GM23338 (cell line): ENCODE measurements at regions not wholly inside any gene's neighbourhood (a gene's known extent, or its start where the extent isn't known, plus 50 kb on each side); places are given as distances from the start of the nearest gene placed in this dataset.

Experiments
- CREB1 ChIP-seq: fragments of 250-450 bp; sonication (Bioruptor Pico); IDR thresholded peaks from 2 replicates; pipeline ENCODE4 v1.5.0; 2020; ENCODE audit warnings: low read depth, mild to moderate bottlenecking, moderate library complexity
- EZH2 ChIP-seq: fragments of 200-600 bp; sonication (generic); IDR thresholded peaks from one replicate; pipeline ENCODE4 v1.8.0; 2017; ENCODE audit warnings: antibody characterized with exemption, mild to moderate bottlenecking, low read depth; ENCODE audit not compliant: unreplicated experiment
- EZH2phosphoT487 ChIP-seq: fragments of 200-600 bp; sonication (generic); IDR thresholded peaks from one replicate; pipeline ENCODE4 v1.8.1; 2018; ENCODE audit warnings: antibody characterized with exemption; ENCODE audit not compliant: unreplicated experiment
- JUNB ChIP-seq: IDR thresholded peaks from one replicate; pipeline ENCODE4 v1.6.1; 2016; ENCODE audit warnings: antibody characterized with exemption; ENCODE audit not compliant: unreplicated experiment
- NANOG ChIP-seq: IDR thresholded peaks from 2 replicates; pipeline ENCODE4 v1.6.1; 2016; ENCODE audit warnings: antibody characterized with exemption, borderline replicate concordance
- POLR2AphosphoS5 ChIP-seq: IDR thresholded peaks from 2 replicates; pipeline ENCODE4 v1.6.1; 2016; ENCODE audit warnings: antibody characterized with exemption, low read depth
- ZNF114 ChIP-seq: fragments of 250-450 bp; sonication (Bioruptor Pico); IDR thresholded peaks from 2 replicates; pipeline ENCODE4 v1.5.0; 2020; ENCODE audit warnings: mild to moderate bottlenecking, moderate library complexity
- ZNF331 ChIP-seq: fragments of 250-450 bp; sonication (Bioruptor Pico); IDR thresholded peaks from 2 replicates; pipeline ENCODE4 v1.5.0; 2020; ENCODE audit warnings: low read depth, mild to moderate bottlenecking, moderate library complexity
- TF ChIP-seq, protein P1 (sequence below), 2 experiments: fragments of 200-600 bp in 1 of 2; sonication (generic) in 1 of 2; conservative IDR thresholded peaks; 2 replicates each; pipeline versions ENCODE4 v1.5.1 to v1.6.1; 2016 to 2017; ENCODE audit warnings: antibody characterized with exemption in 2 of 2, low read depth in 2 of 2, mild to moderate bottlenecking in 2 of 2, moderate library complexity in 1 of 2
- TF ChIP-seq, protein P2 (sequence below): IDR thresholded peaks from one replicate; pipeline ENCODE4 v1.6.1; 2018; ENCODE audit warnings: antibody characterized with exemption; ENCODE audit not compliant: unreplicated experiment

DNA sequence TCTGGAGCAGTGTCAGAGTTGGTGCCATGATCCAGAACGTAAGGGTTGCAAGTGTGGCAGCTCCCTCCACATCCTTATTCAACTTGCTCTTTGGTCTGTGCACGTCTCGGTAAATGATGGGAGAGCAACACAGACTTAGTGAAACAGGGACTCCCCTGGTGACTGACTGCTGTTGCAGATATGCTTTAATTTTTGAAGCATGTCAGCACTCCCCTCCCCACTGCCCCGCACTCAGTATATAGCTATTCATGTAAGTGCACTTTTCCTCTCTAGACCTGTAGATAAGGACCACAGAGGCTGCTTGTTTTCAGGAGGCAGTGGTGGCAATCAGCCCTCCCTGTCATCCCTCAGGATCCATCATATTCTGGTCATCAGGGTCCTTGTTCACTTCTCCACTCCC lies 470.9 kb downstream of the IRS2 start:
- TF ChIP-seq POLR2AphosphoS5 = no peak
- TF ChIP-seq, protein P1, sequence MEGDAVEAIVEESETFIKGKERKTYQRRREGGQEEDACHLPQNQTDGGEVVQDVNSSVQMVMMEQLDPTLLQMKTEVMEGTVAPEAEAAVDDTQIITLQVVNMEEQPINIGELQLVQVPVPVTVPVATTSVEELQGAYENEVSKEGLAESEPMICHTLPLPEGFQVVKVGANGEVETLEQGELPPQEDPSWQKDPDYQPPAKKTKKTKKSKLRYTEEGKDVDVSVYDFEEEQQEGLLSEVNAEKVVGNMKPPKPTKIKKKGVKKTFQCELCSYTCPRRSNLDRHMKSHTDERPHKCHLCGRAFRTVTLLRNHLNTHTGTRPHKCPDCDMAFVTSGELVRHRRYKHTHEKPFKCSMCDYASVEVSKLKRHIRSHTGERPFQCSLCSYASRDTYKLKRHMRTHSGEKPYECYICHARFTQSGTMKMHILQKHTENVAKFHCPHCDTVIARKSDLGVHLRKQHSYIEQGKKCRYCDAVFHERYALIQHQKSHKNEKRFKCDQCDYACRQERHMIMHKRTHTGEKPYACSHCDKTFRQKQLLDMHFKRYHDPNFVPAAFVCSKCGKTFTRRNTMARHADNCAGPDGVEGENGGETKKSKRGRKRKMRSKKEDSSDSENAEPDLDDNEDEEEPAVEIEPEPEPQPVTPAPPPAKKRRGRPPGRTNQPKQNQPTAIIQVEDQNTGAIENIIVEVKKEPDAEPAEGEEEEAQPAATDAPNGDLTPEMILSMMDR (conservative IDR thresholded peaks at IDR 0.05; ENCODE audit: low read depth in 2 of 2) = no peak
- TF ChIP-seq, protein P2, sequence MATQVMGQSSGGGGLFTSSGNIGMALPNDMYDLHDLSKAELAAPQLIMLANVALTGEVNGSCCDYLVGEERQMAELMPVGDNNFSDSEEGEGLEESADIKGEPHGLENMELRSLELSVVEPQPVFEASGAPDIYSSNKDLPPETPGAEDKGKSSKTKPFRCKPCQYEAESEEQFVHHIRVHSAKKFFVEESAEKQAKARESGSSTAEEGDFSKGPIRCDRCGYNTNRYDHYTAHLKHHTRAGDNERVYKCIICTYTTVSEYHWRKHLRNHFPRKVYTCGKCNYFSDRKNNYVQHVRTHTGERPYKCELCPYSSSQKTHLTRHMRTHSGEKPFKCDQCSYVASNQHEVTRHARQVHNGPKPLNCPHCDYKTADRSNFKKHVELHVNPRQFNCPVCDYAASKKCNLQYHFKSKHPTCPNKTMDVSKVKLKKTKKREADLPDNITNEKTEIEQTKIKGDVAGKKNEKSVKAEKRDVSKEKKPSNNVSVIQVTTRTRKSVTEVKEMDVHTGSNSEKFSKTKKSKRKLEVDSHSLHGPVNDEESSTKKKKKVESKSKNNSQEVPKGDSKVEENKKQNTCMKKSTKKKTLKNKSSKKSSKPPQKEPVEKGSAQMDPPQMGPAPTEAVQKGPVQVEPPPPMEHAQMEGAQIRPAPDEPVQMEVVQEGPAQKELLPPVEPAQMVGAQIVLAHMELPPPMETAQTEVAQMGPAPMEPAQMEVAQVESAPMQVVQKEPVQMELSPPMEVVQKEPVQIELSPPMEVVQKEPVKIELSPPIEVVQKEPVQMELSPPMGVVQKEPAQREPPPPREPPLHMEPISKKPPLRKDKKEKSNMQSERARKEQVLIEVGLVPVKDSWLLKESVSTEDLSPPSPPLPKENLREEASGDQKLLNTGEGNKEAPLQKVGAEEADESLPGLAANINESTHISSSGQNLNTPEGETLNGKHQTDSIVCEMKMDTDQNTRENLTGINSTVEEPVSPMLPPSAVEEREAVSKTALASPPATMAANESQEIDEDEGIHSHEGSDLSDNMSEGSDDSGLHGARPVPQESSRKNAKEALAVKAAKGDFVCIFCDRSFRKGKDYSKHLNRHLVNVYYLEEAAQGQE = no peak
- TF ChIP-seq JUNB = no peak
- TF ChIP-seq EZH2phosphoT487 = no peak
- TF ChIP-seq EZH2 = no peak
- no peak for TF ChIP-seq CREB1 (CRISPR knock-in tag)
- no peak for TF ChIP-seq NANOG
- TF ChIP-seq ZNF114 (CRISPR knock-in tag) = no peak
- TF ChIP-seq ZNF331 (CRISPR knock-in tag) = no peak
